ENCODE measurements at regions not wholly inside any gene's neighbourhood (a gene's known extent, or its start where the extent isn't known, plus 50 kb on each side); places are given as distances from the start of the nearest gene placed in this dataset.

DNA sequence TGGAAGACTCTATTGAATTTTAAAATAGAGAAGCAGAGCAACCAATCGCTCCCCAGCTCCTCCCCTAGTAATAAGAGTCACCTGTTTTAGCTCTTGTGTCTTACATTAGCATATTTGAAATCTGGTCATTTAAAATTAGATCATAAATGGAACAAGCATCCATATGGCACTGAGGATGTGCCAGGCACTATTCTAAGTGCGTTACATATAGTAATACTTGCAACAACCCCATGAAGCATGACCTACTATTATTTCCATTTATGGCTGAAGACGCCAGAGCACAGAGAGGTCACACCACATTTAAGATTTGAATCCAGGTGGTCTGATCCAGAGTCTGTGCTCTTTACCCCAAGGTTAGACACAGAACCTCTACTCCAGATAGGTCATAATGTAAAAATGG is 82.0 kb upstream of the HIVEP3 start:
- Histone ChIP-seq H3K27ac (no peak overlapping the region), H2AFZ (no peak overlapping the region), H3K4me3 (ENCODE audit: low read depth, low read length) (no peak overlapping the region), H3K9ac (no peak overlapping the region), H3K27me3 (ENCODE audit: control insufficient read depth, insufficient read depth, low read length) (no peaks in the 10 kb centered on the region), H3K9me3 (ENCODE audit: control insufficient read depth, low read length) (no peaks in the 10 kb centered on the region), H3K4me2 (ENCODE audit: low read length) (no peak overlapping the region), H3K36me3 (ENCODE audit: control insufficient read depth, insufficient read depth, low read length) (no peaks in the 10 kb centered on the region), H3K4me1 (no peaks in the 10 kb centered on the region), H3K79me2 (no peaks in the 10 kb centered on the region)
- TF ChIP-seq CTCF (IDR thresholded peaks at IDR 0.05) = no peak

- Histone ChIP-seq H3K4me3 (ENCODE audit: low read depth, low read length) (no peak overlapping the region), H2AFZ (no peak overlapping the region), H3K79me2 (no peaks in the 10 kb centered on the region), H3K36me3 (ENCODE audit: control insufficient read depth, insufficient read depth, low read length) (no peaks in the 10 kb centered on the region), H3K27me3 (ENCODE audit: control insufficient read depth, insufficient read depth, low read length) (no peaks in the 10 kb centered on the region), H3K4me2 (ENCODE audit: low read length) (no peak overlapping the region), H3K9ac (no peak overlapping the region), H3K9me3 (ENCODE audit: control insufficient read depth, low read length) (no peaks in the 10 kb centered on the region), H3K27ac (no peak overlapping the region), H3K4me1 (no peaks in the 10 kb centered on the region)
- no peak for TF ChIP-seq CTCF (IDR thresholded peaks at IDR 0.05)
Observed at GRCh38 chr1:41999884-42000283, 81.2 kb upstream of the HIVEP3 start.

DNA sequence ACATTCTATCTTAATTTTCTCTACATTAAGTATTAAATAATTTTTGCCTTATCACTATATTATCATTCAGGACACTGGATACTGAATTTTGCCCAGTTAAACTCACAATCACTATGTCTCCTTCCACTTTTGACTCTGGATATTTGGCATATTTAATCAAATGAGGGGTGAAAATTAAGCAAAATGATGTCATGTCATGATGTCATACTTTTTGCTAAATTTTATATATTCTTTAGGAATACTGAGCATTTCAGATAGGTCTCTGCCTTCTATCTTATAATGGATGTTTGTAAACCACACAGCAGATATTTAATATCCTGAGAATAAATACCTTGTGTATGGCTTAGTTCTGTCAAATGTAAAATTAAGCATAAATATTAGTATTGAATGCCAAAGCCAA is 79.5 kb upstream of the HIVEP3 start:
- H3K4me1 ChIP-seq = no peaks in the 10 kb centered on the region
- H3K79me2 ChIP-seq = no peaks in the 10 kb centered on the region
- H3K9ac ChIP-seq = no peak overlapping the region
- H3K9me3 ChIP-seq (ENCODE audit: control insufficient read depth, low read length) = no peaks in the 10 kb centered on the region
- no peak overlapping the region for H3K4me3 ChIP-seq (ENCODE audit: low read depth, low read length)
- H3K27me3 ChIP-seq (ENCODE audit: control insufficient read depth, insufficient read depth, low read length) = no peaks in the 10 kb centered on the region
- H3K36me3 ChIP-seq (ENCODE audit: control insufficient read depth, insufficient read depth, low read length) = no peaks in the 10 kb centered on the region
- H3K27ac ChIP-seq = no peak overlapping the region
- H3K4me2 ChIP-seq (ENCODE audit: low read length) = no peak overlapping the region
- no peak for TF ChIP-seq CTCF (IDR thresholded peaks at IDR 0.05)
- no peak overlapping the region for H2AFZ ChIP-seq

DNA sequence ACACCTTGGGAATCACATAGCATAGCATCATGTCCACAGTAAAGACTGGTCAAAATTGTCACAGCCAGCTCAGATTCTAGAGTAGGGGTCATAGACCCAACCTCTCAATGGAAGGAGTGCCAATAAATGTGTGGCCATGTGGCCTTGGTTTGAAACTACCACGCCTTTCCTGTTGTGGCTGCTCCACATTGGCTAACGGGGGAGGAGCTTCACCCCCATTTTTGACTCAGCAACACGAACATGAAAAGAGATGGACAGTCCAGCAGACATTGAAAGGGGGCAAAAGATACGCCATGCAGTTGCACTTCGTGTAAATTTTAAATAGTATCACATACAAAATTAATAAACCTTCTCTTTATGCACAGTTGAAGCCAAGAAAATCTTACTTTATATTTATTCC is 78.4 kb upstream of the HIVEP3 start:
- Histone ChIP-seq H3K4me1 (no peaks in the 10 kb centered on the region), H3K9me3 (ENCODE audit: control insufficient read depth, low read length) (no peaks in the 10 kb centered on the region), H3K36me3 (ENCODE audit: control insufficient read depth, insufficient read depth, low read length) (no peaks in the 10 kb centered on the region), H3K4me2 (ENCODE audit: low read length) (no peak overlapping the region), H3K27me3 (ENCODE audit: control insufficient read depth, insufficient read depth, low read length) (no peaks in the 10 kb centered on the region), H3K27ac (no peak overlapping the region), H3K79me2 (no peaks in the 10 kb centered on the region), H2AFZ (no peak overlapping the region), H3K4me3 (ENCODE audit: low read depth, low read length) (no peak overlapping the region), H3K9ac (no peak overlapping the region)
- no peak for TF ChIP-seq CTCF (IDR thresholded peaks at IDR 0.05)

DNA sequence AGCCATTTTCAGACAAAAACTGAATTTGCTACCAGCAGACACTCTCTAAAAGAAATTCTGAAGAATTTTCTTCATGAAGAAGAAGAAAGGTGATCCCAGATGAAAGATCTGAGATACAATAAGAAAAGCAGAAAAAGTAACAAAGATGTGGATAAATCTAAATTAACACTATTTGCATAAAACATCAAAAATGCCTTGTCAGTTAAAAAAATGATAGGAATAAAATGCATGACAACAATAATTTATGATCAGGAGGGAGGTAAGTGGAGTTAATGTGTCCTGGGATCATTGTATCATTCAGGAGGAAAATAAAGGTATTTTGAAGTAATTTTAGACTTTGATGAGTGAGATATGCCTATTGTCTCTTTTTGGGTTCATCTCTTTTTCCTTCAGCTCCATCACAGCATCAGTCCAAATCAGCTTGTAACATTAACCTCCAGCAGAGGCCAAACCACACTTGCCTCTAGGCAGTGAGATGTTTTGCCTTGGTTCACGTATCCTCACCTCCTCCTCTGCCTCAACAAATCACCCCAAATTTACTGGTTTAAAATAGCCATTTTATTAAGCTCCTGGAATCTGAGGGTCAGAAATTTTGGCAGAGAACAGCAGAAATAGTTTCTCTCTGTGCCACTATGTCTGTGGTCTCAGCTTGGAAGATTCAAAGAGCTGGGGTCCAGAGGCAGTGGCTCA is 76.9 kb upstream of the HIVEP3 start:
- no peak for TF ChIP-seq CTCF (IDR thresholded peaks at IDR 0.05)
- no peak overlapping the region for H3K4me2 ChIP-seq (ENCODE audit: low read length)
- no peaks in the 10 kb centered on the region for H3K36me3 ChIP-seq (ENCODE audit: control insufficient read depth, insufficient read depth, low read length)
- H3K4me1 ChIP-seq = no peaks in the 10 kb centered on the region
- H3K9ac ChIP-seq = no peak overlapping the region
- no peak overlapping the region for H3K27ac ChIP-seq
- H3K27me3 ChIP-seq (ENCODE audit: control insufficient read depth, insufficient read depth, low read length) = no peaks in the 10 kb centered on the region
- H3K9me3 ChIP-seq (ENCODE audit: control insufficient read depth, low read length) = no peaks in the 10 kb centered on the region
- H2AFZ ChIP-seq = no peak overlapping the region
- H3K4me3 ChIP-seq (ENCODE audit: low read depth, low read length) = no peak overlapping the region
- H3K79me2 ChIP-seq = no peaks in the 10 kb centered on the region

Data from parathyroid adenoma (tissue), 2 donors.